GM12878 (cell line): ENCODE measurements at regions not wholly inside any gene's neighbourhood (a gene's known extent, or its start where the extent isn't known, plus 50 kb on each side); places are given as distances from the start of the nearest gene placed in this dataset.

Source experiments
- ATAC-seq: fragments of 200-7000 bp; cut with Tn5 transposase; 3 replicates; pipeline ENCODE4 v1.9.1; 2020; ENCODE audit warnings: mild to moderate bottlenecking, moderate library complexity
- BruUV-seq: library from RNA; stranded (reverse); fragments of 400-500 nt; replicated peaks from 2 replicates; lab custom pipeline; 2021; lab: Mats Ljungman, UMichigan
- CTCF ChIA-PET: fragments of 300-600 bp; sonication (Branson Sonifier 250); formaldehyde crosslinking; extraction: SDS; loops from one replicate; lab custom pipeline; 2021; ENCODE audit warnings: inconsistent platforms; lab: Yijun Ruan, JAX
- POLR2A ChIA-PET: fragments of 350-600 bp; formaldehyde crosslinking; extraction: SDS; loops from one replicate; lab custom pipeline; 2021; ENCODE audit warnings: inconsistent platforms; lab: Charles Lee
- RAD21 ChIA-PET: fragments of 300-600 bp; sonication (Branson Sonifier 250); formaldehyde crosslinking; loops from one replicate; lab custom pipeline; 2023; ENCODE audit warnings: antibody characterized with exemption; ENCODE audit not compliant: unreplicated experiment; lab: Charles Lee
- SMC1A ChIA-PET: fragments of 300-600 bp; sonication (Branson Sonifier 250); formaldehyde crosslinking; loops from one replicate; lab custom pipeline; 2023; ENCODE audit not compliant: unreplicated experiment, uncharacterized antibody; lab: Charles Lee
- DNase-seq: peaks from one replicate; pipeline ENCODE4 v3.0.0-alpha.2; 2011; ENCODE audit warnings: low read depth, low spot score
- FAIRE-seq: peaks from 3 replicates; lab custom pipeline; 2011; peaks lifted over from hg19 to GRCh38; lab: Jason Lieb, UNC
- H2AFZ ChIP-seq: 2 replicates; pipeline ENCODE4 v1.6.0; 2011; ENCODE audit warnings: low read depth, low read length, control low read depth; ENCODE audit not compliant: control insufficient read depth
- H3K27ac ChIP-seq: 2 replicates; pipeline ENCODE4 v1.5.1; 2011; ENCODE audit warnings: control low read depth; ENCODE audit not compliant: control insufficient read depth, insufficient read depth
- H3K27me3 ChIP-seq, 2 experiments: replicated peaks in 1 of 2; 2 replicates each; pipeline versions ENCODE4 v1.6.0 to v1.6.1; 2011; ENCODE audit warnings: low read length in 1 of 2; ENCODE audit not compliant: control insufficient read depth in 2 of 2, insufficient read depth in 2 of 2
- H3K36me3 ChIP-seq, 2 experiments: 2 replicates each; pipeline ENCODE4 v1.5.1; 2011; ENCODE audit warnings: low read length in 1 of 2; ENCODE audit not compliant: control insufficient read depth in 2 of 2, insufficient read depth in 2 of 2
- H3K4me1 ChIP-seq: 2 replicates; pipeline ENCODE4 v1.6.1; 2011; ENCODE audit warnings: mild to moderate bottlenecking, low read length, moderate library complexity, mixed read lengths; ENCODE audit not compliant: control insufficient read depth, insufficient read depth
- H3K4me2 ChIP-seq: 2 replicates; pipeline ENCODE4 v1.6.0; 2011; ENCODE audit warnings: control low read depth; ENCODE audit not compliant: control insufficient read depth, insufficient read depth
- H3K4me3 ChIP-seq: fragments of 200-600 bp; sonication (generic); 2 replicates; pipeline ENCODE4 v1.5.1; 2016
- H3K79me2 ChIP-seq: 2 replicates; pipeline ENCODE4 v1.6.0; 2011; ENCODE audit warnings: low read length; ENCODE audit not compliant: control insufficient read depth, insufficient read depth
- H3K9ac ChIP-seq: 2 replicates; pipeline ENCODE4 v1.8.0; 2011; ENCODE audit warnings: low read length, control low read depth, mixed read lengths; ENCODE audit not compliant: control insufficient read depth, insufficient read depth
- H3K9me3 ChIP-seq: replicated peaks from 3 replicates; pipeline ENCODE4 v1.5.1; 2011; ENCODE audit warnings: mild to moderate bottlenecking, low read length; ENCODE audit not compliant: control insufficient read depth, insufficient read depth
- H4K20me1 ChIP-seq: 2 replicates; pipeline ENCODE4 v1.6.0; 2011; ENCODE audit not compliant: control insufficient read depth, insufficient read depth
- CHD1 ChIP-seq: IDR thresholded peaks from 2 replicates; pipeline ENCODE4 v1.6.1; 2012; ENCODE audit warnings: low read depth, low read length, improper control_type of control experiment
- FOXK2 ChIP-seq: fragments of 450-650 bp; IDR thresholded peaks from 2 replicates; pipeline ENCODE4 v1.6.1; 2017; ENCODE audit warnings: mild to moderate bottlenecking, moderate library complexity
- FOXM1 ChIP-seq: IDR thresholded peaks from 2 replicates; pipeline ENCODE4 v1.6.1; 2012; ENCODE audit warnings: low read depth, mild to moderate bottlenecking, inconsistent platforms, low read length, moderate library complexity
- NFYB ChIP-seq: IDR thresholded peaks from 2 replicates; pipeline ENCODE4 v1.6.1; 2011; ENCODE audit warnings: low read depth, mild to moderate bottlenecking, low read length, improper control_type of control experiment, moderate library complexity; ENCODE audit not compliant: insufficient read depth
- NR2C1 ChIP-seq: fragments of 450-650 bp; IDR thresholded peaks from 2 replicates; pipeline ENCODE4 v1.6.1; 2017; ENCODE audit warnings: antibody characterized with exemption, mild to moderate bottlenecking, moderate library complexity
- RBBP5 ChIP-seq: fragments of 200-600 bp; sonication (generic); conservative IDR thresholded peaks from 2 replicates; pipeline ENCODE4 v1.6.1; 2016
- RELA ChIP-seq: fragments of 450-650 bp; IDR thresholded peaks from 2 replicates; pipeline ENCODE4 v1.8.0; 2014; ENCODE audit warnings: borderline replicate concordance; ENCODE audit not compliant: partially characterized antibody
- in situ Hi-C: fragments of 300-500 bp; cut with MboI; formaldehyde crosslinking; loops from 9 replicates; pipeline ENCODE4 v1.14.3; 2018; ENCODE audit warnings: mixed read lengths
- intact Hi-C: fragments of 100-400 bp; cut with micrococcal nuclease; formaldehyde crosslinking; loops from one replicate; pipeline ENCODE4 v1.14.2; 2022; ENCODE audit not compliant: unreplicated experiment
- TF ChIP-seq, protein P1 (sequence below): fragments of 450-650 bp; IDR thresholded peaks from 2 replicates; pipeline ENCODE4 v1.6.1; 2017; ENCODE audit warnings: antibody characterized with exemption, mild to moderate bottlenecking, moderate library complexity
- TF ChIP-seq, protein P2 (sequence below): IDR thresholded peaks from 2 replicates; pipeline ENCODE4 v1.6.1; 2012; ENCODE audit warnings: low read length, inconsistent platforms
- TF ChIP-seq, protein P3 (sequence below): fragments of 450-650 bp; IDR thresholded peaks from 2 replicates; pipeline ENCODE4 v1.6.1; 2016; ENCODE audit warnings: mild to moderate bottlenecking

DNA sequence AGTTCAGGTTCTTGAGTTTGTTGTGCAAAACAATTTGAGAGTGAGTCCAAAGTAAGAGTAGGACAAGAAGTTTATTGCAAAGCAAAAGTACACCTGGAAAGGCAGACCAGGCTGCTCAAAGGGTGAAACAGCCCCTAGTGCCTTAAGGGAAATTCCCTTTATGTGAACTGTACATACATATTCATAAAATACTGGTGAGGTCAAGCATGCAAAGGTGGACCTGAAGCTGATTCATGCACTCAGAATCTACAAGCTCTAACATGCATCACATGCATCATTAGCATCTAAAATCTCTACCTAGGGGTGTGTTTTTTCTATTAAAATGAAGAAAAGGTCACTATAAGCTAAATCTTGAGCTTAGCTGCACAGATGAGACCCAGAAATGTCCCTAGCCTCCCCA, 266.9 kb downstream of the SPATA18 start (continued):
- TF ChIP-seq, protein P1, sequence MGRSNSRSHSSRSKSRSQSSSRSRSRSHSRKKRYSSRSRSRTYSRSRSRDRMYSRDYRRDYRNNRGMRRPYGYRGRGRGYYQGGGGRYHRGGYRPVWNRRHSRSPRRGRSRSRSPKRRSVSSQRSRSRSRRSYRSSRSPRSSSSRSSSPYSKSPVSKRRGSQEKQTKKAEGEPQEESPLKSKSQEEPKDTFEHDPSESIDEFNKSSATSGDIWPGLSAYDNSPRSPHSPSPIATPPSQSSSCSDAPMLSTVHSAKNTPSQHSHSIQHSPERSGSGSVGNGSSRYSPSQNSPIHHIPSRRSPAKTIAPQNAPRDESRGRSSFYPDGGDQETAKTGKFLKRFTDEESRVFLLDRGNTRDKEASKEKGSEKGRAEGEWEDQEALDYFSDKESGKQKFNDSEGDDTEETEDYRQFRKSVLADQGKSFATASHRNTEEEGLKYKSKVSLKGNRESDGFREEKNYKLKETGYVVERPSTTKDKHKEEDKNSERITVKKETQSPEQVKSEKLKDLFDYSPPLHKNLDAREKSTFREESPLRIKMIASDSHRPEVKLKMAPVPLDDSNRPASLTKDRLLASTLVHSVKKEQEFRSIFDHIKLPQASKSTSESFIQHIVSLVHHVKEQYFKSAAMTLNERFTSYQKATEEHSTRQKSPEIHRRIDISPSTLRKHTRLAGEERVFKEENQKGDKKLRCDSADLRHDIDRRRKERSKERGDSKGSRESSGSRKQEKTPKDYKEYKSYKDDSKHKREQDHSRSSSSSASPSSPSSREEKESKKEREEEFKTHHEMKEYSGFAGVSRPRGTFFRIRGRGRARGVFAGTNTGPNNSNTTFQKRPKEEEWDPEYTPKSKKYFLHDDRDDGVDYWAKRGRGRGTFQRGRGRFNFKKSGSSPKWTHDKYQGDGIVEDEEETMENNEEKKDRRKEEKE = no peak

DNA sequence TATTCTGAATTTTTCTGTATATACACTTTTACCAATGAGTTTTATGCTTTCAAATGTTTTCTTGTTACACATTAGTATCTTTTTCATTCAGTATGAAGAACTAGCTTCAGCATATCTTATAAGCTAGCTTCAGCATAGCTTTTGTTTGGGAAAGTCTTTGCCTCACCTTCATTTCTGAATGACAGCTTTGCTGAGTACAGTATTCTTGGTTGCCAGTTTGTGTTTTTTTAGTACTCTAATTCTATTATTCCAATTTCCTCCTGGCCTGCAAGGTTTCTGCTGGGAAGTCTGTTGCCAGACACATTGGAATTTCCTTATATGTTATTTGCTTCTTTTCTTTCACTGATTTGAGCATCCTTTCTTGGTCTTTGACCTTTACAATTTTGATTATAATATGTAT, 278.8 kb downstream of the SPATA18 start:
- Histone ChIP-seq H3K27me3 (no peaks in the 10 kb centered on the region), H3K9me3 (no peaks in the 10 kb centered on the region), H2AFZ (no peak overlapping the region), H3K4me1 (no peaks in the 10 kb centered on the region), H3K4me3 (no peak overlapping the region), H3K27ac (no peak overlapping the region), H4K20me1 (no peaks in the 10 kb centered on the region), H3K9ac (no peak overlapping the region), H3K36me3 (no peaks in the 10 kb centered on the region), H3K4me2 (no peak overlapping the region), H3K79me2 (no peaks in the 10 kb centered on the region)
- DNase-seq (no peak), ATAC-seq (no peak), FAIRE-seq (no peak)
- in situ Hi-C loops = no loop called here
- intact Hi-C loops = no loop called here
- BruUV-seq = no TSS peak
- SMC1A ChIA-PET = no interaction called here
- RAD21 ChIA-PET = no interaction called here
- POLR2A ChIA-PET = no interaction called here
- CTCF ChIA-PET = no interaction called here
- no peak for TF ChIP-seq CHD1
- TF ChIP-seq FOXM1 = no peak
- TF ChIP-seq FOXK2 = no peak
- TF ChIP-seq, protein P2, sequence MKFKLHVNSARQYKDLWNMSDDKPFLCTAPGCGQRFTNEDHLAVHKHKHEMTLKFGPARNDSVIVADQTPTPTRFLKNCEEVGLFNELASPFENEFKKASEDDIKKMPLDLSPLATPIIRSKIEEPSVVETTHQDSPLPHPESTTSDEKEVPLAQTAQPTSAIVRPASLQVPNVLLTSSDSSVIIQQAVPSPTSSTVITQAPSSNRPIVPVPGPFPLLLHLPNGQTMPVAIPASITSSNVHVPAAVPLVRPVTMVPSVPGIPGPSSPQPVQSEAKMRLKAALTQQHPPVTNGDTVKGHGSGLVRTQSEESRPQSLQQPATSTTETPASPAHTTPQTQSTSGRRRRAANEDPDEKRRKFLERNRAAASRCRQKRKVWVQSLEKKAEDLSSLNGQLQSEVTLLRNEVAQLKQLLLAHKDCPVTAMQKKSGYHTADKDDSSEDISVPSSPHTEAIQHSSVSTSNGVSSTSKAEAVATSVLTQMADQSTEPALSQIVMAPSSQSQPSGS = no peak
- no peak for TF ChIP-seq RBBP5
- no peak for TF ChIP-seq NFYB
- TF ChIP-seq, protein P3, sequence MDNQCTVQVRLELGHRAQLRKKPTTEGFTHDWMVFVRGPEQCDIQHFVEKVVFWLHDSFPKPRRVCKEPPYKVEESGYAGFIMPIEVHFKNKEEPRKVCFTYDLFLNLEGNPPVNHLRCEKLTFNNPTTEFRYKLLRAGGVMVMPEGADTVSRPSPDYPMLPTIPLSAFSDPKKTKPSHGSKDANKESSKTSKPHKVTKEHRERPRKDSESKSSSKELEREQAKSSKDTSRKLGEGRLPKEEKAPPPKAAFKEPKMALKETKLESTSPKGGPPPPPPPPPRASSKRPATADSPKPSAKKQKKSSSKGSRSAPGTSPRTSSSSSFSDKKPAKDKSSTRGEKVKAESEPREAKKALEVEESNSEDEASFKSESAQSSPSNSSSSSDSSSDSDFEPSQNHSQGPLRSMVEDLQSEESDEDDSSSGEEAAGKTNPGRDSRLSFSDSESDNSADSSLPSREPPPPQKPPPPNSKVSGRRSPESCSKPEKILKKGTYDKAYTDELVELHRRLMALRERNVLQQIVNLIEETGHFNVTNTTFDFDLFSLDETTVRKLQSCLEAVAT = no peak
- TF ChIP-seq RELA = no peak
- TF ChIP-seq NR2C1 = no peak
